UCSD-AML1 (cell line): ENCODE measurements at regions not wholly inside any gene's neighbourhood (a gene's known extent, or its start where the extent isn't known, plus 50 kb on each side); places are given as distances from the start of the nearest gene placed in this dataset.
"Not testable (repeated sequence)": the region's sequence is repeated elsewhere in the genome, so short reads cannot be mapped to it uniquely, and the experiment has no call there.

ENCODE experiments used
- DNase-seq: peaks from one replicate; lab custom pipeline; 2025; ENCODE audit not compliant: unreplicated experiment; lab: John Stamatoyannopoulos, UW

GRCh38 chr3:146780251-146780650 lies 175.1 kb upstream of the PLSCR5 start:
- no peak for DNase-seq

GRCh38 chr3:146777941-146778340 lies 172.8 kb upstream of the PLSCR5 start:
- no peak for DNase-seq

- no peak for DNase-seq
These were observed 167.1 kb upstream of the PLSCR5 start for GRCh38 chr3:146772211-146772743.

- no peak for DNase-seq
These were observed 165.7 kb upstream of the PLSCR5 start for GRCh38 chr3:146770881-146771280.

GRCh38 chr3:146770301-146770700 lies 165.2 kb upstream of the PLSCR5 start:
- DNase-seq = no peak

- DNase-seq = no peak
These were observed 152.6 kb upstream of the PLSCR5 start for GRCh38 chr3:146757759-146758158.

- DNase-seq = no peak
These were observed 145.1 kb upstream of the PLSCR5 start for GRCh38 chr3:146750196-146750595.

- DNase-seq = no peak
These were observed 142.8 kb upstream of the PLSCR5 start for GRCh38 chr3:146747928-146748327.

- DNase-seq = no peak
These were observed 141.9 kb upstream of the PLSCR5 start for GRCh38 chr3:146747051-146747450.

GRCh38 chr3:146746190-146746589 lies 141.0 kb upstream of the PLSCR5 start:
- no peak for DNase-seq

GRCh38 chr3:146739203-146739671 lies 134.1 kb upstream of the PLSCR5 start:
- DNase-seq = no peak

- no peak for DNase-seq
These were observed 127.2 kb upstream of the PLSCR5 start for GRCh38 chr3:146732325-146732724.

GRCh38 chr3:146715170-146715569 lies 110.0 kb upstream of the PLSCR5 start:
- no peak for DNase-seq

- no peak for DNase-seq
These were observed 107.7 kb upstream of the PLSCR5 start for GRCh38 chr3:146712806-146713205.

GRCh38 chr3:146709969-146710368 lies 104.8 kb upstream of the PLSCR5 start:
- no peak for DNase-seq

- DNase-seq = no peak
These were observed 100.1 kb upstream of the PLSCR5 start for GRCh38 chr3:146705225-146705624.

- DNase-seq = no peak
These were observed 97.1 kb upstream of the PLSCR5 start for GRCh38 chr3:146702237-146702636.

GRCh38 chr3:146701246-146701645 lies 96.1 kb upstream of the PLSCR5 start:
- no peak for DNase-seq

GRCh38 chr3:146700025-146700424 lies 94.9 kb upstream of the PLSCR5 start:
- DNase-seq = not testable (repeated sequence)

GRCh38 chr3:146692254-146692653 lies 87.1 kb upstream of the PLSCR5 start:
- no peak for DNase-seq

GRCh38 chr3:146685050-146685814 lies 80.1 kb upstream of the PLSCR5 start:
- DNase-seq = no peak

GRCh38 chr3:146682171-146682570 lies 77.0 kb upstream of the PLSCR5 start:
- no peak for DNase-seq

- no peak for DNase-seq
These were observed 75.5 kb upstream of the PLSCR5 start for GRCh38 chr3:146680617-146681016.
